ENCODE measurements at regions not wholly inside any gene's neighbourhood (a gene's known extent, or its start where the extent isn't known, plus 50 kb on each side); places are given as distances from the start of the nearest gene placed in this dataset.
"Not testable (repeated sequence)": the region's sequence is repeated elsewhere in the genome, so short reads cannot be mapped to it uniquely, and the experiment has no call there.

DNA sequence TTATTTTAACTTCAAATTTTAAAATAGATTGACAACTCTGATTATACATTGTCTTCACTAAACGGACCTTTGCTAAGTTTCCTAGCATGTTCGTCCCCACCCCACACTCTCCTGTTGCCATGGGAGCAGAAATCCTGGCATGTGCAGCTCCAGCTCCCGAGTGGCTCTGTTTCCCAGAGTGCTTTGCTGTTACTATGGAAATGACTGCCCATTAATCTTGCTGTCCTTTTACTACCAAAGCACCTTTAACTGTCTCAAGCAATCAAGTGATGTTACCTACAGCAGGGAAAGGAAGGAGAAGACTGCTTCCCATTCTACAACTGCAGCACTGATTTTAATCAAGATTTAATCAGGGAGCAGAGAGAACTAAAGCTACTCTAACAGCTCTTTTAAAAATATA lies 212.0 kb upstream of the KIF2A start:
- Histone ChIP-seq H3K36me3 (no peaks in the 10 kb centered on the region), H3K9me3 (no peaks in the 10 kb centered on the region), H3K27me3 (no peaks in the 10 kb centered on the region), H3K4me1 (no peaks in the 10 kb centered on the region), H3K4me3 (no peak overlapping the region), H3K27ac (no peak overlapping the region)
- DNase-seq: peak in 1 of 2 donors; percentile 36
- WGBS, 2 donors: 0 to 1% methylated on average over 3 of the region's 3 CpGs
- no peak for TF ChIP-seq EP300 (IDR thresholded peaks at IDR 0.05)
- TF ChIP-seq, protein P1, sequence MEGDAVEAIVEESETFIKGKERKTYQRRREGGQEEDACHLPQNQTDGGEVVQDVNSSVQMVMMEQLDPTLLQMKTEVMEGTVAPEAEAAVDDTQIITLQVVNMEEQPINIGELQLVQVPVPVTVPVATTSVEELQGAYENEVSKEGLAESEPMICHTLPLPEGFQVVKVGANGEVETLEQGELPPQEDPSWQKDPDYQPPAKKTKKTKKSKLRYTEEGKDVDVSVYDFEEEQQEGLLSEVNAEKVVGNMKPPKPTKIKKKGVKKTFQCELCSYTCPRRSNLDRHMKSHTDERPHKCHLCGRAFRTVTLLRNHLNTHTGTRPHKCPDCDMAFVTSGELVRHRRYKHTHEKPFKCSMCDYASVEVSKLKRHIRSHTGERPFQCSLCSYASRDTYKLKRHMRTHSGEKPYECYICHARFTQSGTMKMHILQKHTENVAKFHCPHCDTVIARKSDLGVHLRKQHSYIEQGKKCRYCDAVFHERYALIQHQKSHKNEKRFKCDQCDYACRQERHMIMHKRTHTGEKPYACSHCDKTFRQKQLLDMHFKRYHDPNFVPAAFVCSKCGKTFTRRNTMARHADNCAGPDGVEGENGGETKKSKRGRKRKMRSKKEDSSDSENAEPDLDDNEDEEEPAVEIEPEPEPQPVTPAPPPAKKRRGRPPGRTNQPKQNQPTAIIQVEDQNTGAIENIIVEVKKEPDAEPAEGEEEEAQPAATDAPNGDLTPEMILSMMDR (IDR thresholded peaks at IDR 0.05): no peak
- no peak for TF ChIP-seq POLR2AphosphoS5 (IDR thresholded peaks at IDR 0.05)
- no peak for TF ChIP-seq POLR2A (IDR thresholded peaks at IDR 0.05)
- ATAC-seq (ENCODE audit: low FRiP score in 2 of 2): peak; percentile 46 to 60

DNA sequence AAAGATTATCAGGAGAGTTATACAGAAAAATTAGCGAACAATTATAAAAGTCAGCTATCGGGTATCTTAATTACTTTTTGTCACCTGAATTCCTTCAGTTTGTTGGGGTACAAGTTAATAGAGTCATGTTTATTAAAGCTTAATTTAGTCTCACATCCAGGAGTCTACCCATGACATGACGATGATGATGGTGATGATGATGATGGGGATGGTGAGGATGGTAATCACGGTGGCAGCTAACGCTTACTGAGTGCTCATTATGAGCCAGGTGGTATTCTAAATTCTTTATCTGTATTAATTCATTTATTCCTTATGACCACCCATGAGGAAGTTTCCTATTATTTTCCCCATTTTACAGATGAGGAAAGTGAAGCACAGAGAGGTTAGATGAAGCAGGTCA lies 208.6 kb upstream of the KIF2A start:
- no peak overlapping the region for H3K27ac ChIP-seq
- H3K4me3 ChIP-seq: no peak overlapping the region
- H3K4me1 ChIP-seq: no peaks in the 10 kb centered on the region
- 94 to 97% methylated on average over 5 of the region's 5 CpGs for WGBS, 2 donors
- H3K27me3 ChIP-seq: no peaks in the 10 kb centered on the region
- no peak for DNase-seq
- H3K9me3 ChIP-seq: no peaks in the 10 kb centered on the region
- H3K36me3 ChIP-seq: no peaks in the 10 kb centered on the region
- ATAC-seq (ENCODE audit: low FRiP score in 2 of 2): no peak
- TF ChIP-seq POLR2A (IDR thresholded peaks at IDR 0.05) (no peak), POLR2AphosphoS5 (IDR thresholded peaks at IDR 0.05) (no peak), EP300 (IDR thresholded peaks at IDR 0.05) (no peak)
- TF ChIP-seq, protein P1 (IDR thresholded peaks at IDR 0.05): no peak

DNA sequence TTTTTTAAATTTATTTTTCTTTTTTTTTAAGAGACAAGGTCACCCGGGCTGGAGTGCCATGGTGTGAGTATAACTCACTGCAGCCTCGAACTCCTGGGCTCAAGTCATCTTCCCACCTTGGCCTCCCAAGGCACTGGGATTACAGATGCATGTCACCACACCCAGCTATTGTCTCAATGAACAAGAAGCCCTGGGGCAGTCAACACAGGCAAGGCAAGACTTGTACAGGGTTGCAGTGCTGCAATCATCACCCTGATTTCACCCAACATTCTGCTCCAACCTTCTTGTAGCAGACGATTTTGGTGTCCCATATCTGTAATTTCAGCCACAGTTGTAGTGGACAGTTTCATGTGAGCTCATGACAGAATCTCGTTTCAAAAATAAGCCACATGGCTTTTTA lies 205.8 kb upstream of the KIF2A start:
- TF ChIP-seq, protein P1 (IDR thresholded peaks at IDR 0.05): no peak
- no peak for TF ChIP-seq POLR2AphosphoS5 (IDR thresholded peaks at IDR 0.05)
- no peak for TF ChIP-seq POLR2A (IDR thresholded peaks at IDR 0.05)
- no peak for DNase-seq
- no peaks in the 10 kb centered on the region for H3K27me3 ChIP-seq
- H3K4me3 ChIP-seq: no peak overlapping the region
- no peaks in the 10 kb centered on the region for H3K9me3 ChIP-seq
- H3K27ac ChIP-seq: no peak overlapping the region
- ATAC-seq (ENCODE audit: low FRiP score in 2 of 2): no peak
- WGBS, 2 donors: 64 to 71% methylated on average over 4 of the region's 4 CpGs
- H3K36me3 ChIP-seq: no peaks in the 10 kb centered on the region
- H3K4me1 ChIP-seq: no peaks in the 10 kb centered on the region

DNA sequence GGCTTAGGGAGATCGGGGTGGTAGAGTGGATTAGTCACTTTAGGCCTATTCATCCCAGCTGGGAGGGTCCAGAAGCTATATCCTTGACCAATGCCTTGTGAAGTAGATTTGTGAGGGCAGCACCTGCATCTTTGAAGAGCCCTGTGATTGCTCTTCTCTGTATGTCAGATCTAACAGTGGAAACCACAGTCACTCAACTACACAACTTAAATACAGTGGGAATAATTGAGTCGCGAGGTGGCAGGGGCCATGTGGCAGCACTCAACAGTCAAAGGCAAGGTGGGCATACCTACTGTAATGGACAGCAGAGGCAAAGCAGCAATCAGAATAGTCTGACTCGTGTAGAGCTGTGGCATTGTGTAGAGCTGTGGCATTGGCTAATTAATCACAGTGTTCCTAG lies 202.1 kb upstream of the KIF2A start:
- ATAC-seq (ENCODE audit: low FRiP score in 2 of 2); DNase-seq: not testable (repeated sequence)
- WGBS, 2 donors: 90 to 93% methylated on average over 4 of the region's 4 CpGs

DNA sequence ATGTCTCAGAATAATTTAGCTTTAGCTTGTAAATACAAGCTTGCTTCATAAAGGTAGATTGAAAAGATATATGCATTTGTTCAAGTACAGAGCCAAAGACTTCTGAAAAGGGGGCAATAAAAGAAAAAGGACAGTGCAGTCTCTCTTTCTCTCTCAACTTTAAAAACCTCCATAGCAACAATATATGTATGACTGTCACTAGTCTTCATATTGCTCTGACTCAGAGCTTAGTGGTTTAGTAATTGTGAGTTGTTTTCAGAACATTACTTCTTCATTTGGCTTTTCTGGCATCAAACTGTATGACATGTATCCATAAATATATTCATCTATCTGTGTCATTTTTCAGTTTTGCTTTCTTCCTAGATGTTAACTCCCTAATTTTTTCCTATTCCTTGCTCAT lies 194.6 kb upstream of the KIF2A start:
- Histone ChIP-seq H3K27me3 (no peaks in the 10 kb centered on the region), H3K27ac (no peak overlapping the region), H3K4me3 (no peak overlapping the region), H3K9me3 (no peaks in the 10 kb centered on the region), H3K36me3 (no peaks in the 10 kb centered on the region), H3K4me1 (no peaks in the 10 kb centered on the region)
- no peak for TF ChIP-seq EP300 (IDR thresholded peaks at IDR 0.05)
- no peak for TF ChIP-seq POLR2AphosphoS5 (IDR thresholded peaks at IDR 0.05)
- TF ChIP-seq, protein P1 (IDR thresholded peaks at IDR 0.05): no peak
- ATAC-seq (ENCODE audit: low FRiP score in 2 of 2) (no peak), DNase-seq (no peak)

More for the DNA sequence above, 202.1 kb upstream of the KIF2A start:
- H3K4me1 ChIP-seq, H3K4me3 ChIP-seq, H3K36me3 ChIP-seq, H3K27me3 ChIP-seq, H3K27ac ChIP-seq, H3K9me3 ChIP-seq: not testable (repeated sequence)
